HG02759 (cell line): ENCODE measurements at regions not wholly inside any gene's neighbourhood (a gene's known extent, or its start where the extent isn't known, plus 50 kb on each side); places are given as distances from the start of the nearest gene placed in this dataset.

Experiments used
- ATAC-seq: cut with Tn5 transposase; IDR thresholded peaks from one replicate; pipeline ENCODE4 v1.9.1; 2021; ENCODE audit warnings: mild to moderate bottlenecking, moderate library complexity; ENCODE audit not compliant: unreplicated experiment

GRCh38 chr6:90722648-90723047, 135.8 kb upstream of the MAP3K7 start:
- ATAC-seq, result no peak

GRCh38 chr6:90720404-90720803, 133.5 kb upstream of the MAP3K7 start:
- ATAC-seq, result no peak

GRCh38 chr6:90719321-90720195, 132.7 kb upstream of the MAP3K7 start:
- no peak for ATAC-seq

- ATAC-seq, result no peak
These were observed 129.5 kb upstream of the MAP3K7 start for GRCh38 chr6:90716376-90716775.

- ATAC-seq, result no peak
These were observed 128.3 kb upstream of the MAP3K7 start for GRCh38 chr6:90715093-90715655.

- no peak for ATAC-seq
These were observed 127.4 kb upstream of the MAP3K7 start for GRCh38 chr6:90714319-90714718.

GRCh38 chr6:90712114-90712513, 125.2 kb upstream of the MAP3K7 start:
- ATAC-seq, result no peak

GRCh38 chr6:90709431-90709996, 122.6 kb upstream of the MAP3K7 start:
- ATAC-seq, result no peak

- no peak for ATAC-seq
These were observed 121.4 kb upstream of the MAP3K7 start for GRCh38 chr6:90708206-90708737.

GRCh38 chr6:90707246-90707645, 120.4 kb upstream of the MAP3K7 start:
- ATAC-seq, result no peak

- ATAC-seq, result no peak
These were observed 116.5 kb upstream of the MAP3K7 start for GRCh38 chr6:90703336-90703735.

- no peak for ATAC-seq
These were observed 115.1 kb upstream of the MAP3K7 start for GRCh38 chr6:90701926-90702325.

- ATAC-seq, result peak; percentile 91
These were observed 114.4 kb upstream of the MAP3K7 start for GRCh38 chr6:90701146-90701781.

- ATAC-seq, result no peak
These were observed 108.4 kb upstream of the MAP3K7 start for GRCh38 chr6:90695316-90695715.

GRCh38 chr6:90694802-90695201, 107.9 kb upstream of the MAP3K7 start:
- no peak for ATAC-seq

- no peak for ATAC-seq
These were observed 105.0 kb upstream of the MAP3K7 start for GRCh38 chr6:90691823-90692222.

GRCh38 chr6:90689172-90689571, 102.3 kb upstream of the MAP3K7 start:
- no peak for ATAC-seq

- ATAC-seq, result no peak
These were observed 101.0 kb upstream of the MAP3K7 start for GRCh38 chr6:90687775-90688380.

- ATAC-seq, result no peak
These were observed 95.0 kb upstream of the MAP3K7 start for GRCh38 chr6:90681863-90682262.

GRCh38 chr6:90678049-90678779, 91.3 kb upstream of the MAP3K7 start:
- ATAC-seq, result no peak
